GM23338 (cell line): ENCODE measurements at regions not wholly inside any gene's neighbourhood (a gene's known extent, or its start where the extent isn't known, plus 50 kb on each side); places are given as distances from the start of the nearest gene placed in this dataset.

Experiments
- ATAC-seq: fragments of 200-7000 bp; cut with Tn5 transposase; 3 replicates; pipeline ENCODE4 v1.9.1; 2020
- DNase-seq: peaks from one replicate; pipeline ENCODE4 v3.0.0-alpha.2; 2015; ENCODE audit warnings: low spot score
- H2AFZ ChIP-seq: fragments of 200-600 bp; sonication (generic); 2 replicates; pipeline ENCODE4 v1.8.0; 2016; ENCODE audit warnings: antibody characterized with exemption, mild to moderate bottlenecking, moderate library complexity
- H3F3A ChIP-seq: fragments of 200-600 bp; sonication (generic); replicated peaks from 2 replicates; pipeline ENCODE4 v1.8.0; 2017; ENCODE audit warnings: antibody characterized with exemption, mixed run types, low read depth
- H3K27ac ChIP-seq: fragments of 200-600 bp; sonication (generic); 2 replicates; pipeline ENCODE4 v1.6.1; 2016; ENCODE audit warnings: low read depth
- H3K27me3 ChIP-seq: fragments of 200-600 bp; sonication (generic); 2 replicates; pipeline ENCODE4 v1.8.0; 2016; ENCODE audit warnings: mild to moderate bottlenecking, mixed run types, moderate library complexity; ENCODE audit not compliant: insufficient read depth
- H3K36me3 ChIP-seq: fragments of 200-600 bp; sonication (generic); 2 replicates; pipeline ENCODE4 v1.8.0; 2016; ENCODE audit warnings: mild to moderate bottlenecking; ENCODE audit not compliant: insufficient read depth
- H3K4me1 ChIP-seq: fragments of 200-600 bp; sonication (generic); 2 replicates; pipeline ENCODE4 v1.8.0; 2016; ENCODE audit warnings: mild to moderate bottlenecking, moderate library complexity; ENCODE audit not compliant: insufficient read depth
- H3K4me2 ChIP-seq: fragments of 200-600 bp; sonication (generic); 2 replicates; pipeline ENCODE4 v1.7.1; 2017; ENCODE audit warnings: mixed run types
- H3K4me3 ChIP-seq: fragments of 200-600 bp; sonication (generic); 2 replicates; pipeline ENCODE4 v1.6.1; 2016; ENCODE audit warnings: mixed run types
- H3K79me2 ChIP-seq: fragments of 200-600 bp; sonication (generic); replicated peaks from 2 replicates; pipeline ENCODE4 v1.8.0; 2017; ENCODE audit warnings: mild to moderate bottlenecking; ENCODE audit not compliant: insufficient read depth
- H3K9me2 ChIP-seq: fragments of 200-600 bp; sonication (generic); 2 replicates; pipeline ENCODE4 v1.8.0; 2017; ENCODE audit not compliant: insufficient read depth
- H4K20me1 ChIP-seq: fragments of 200-600 bp; sonication (generic); replicated peaks from 2 replicates; pipeline ENCODE4 v1.8.0; 2017; ENCODE audit warnings: mild to moderate bottlenecking; ENCODE audit not compliant: insufficient read depth
- H3K27ac Mint-ChIP-seq: 2 replicates; pipeline ENCODE4 v1.8.0; 2020; ENCODE audit warnings: inconsistent platforms, mild to moderate bottlenecking, moderate library complexity, mixed read lengths
- H3K27me3 Mint-ChIP-seq: 3 replicates; pipeline ENCODE4 v1.8.0; 2022; ENCODE audit warnings: low read depth, mild to moderate bottlenecking, moderate library complexity, mixed read lengths, inconsistent platforms; ENCODE audit not compliant: insufficient read depth, poor library complexity
- H3K36me3 Mint-ChIP-seq: 3 replicates; pipeline ENCODE4 v1.8.0; 2021; ENCODE audit warnings: low read depth, mild to moderate bottlenecking, inconsistent platforms, moderate library complexity, mixed read lengths
- H3K4me1 Mint-ChIP-seq: 3 replicates; pipeline ENCODE4 v1.8.0; 2020; ENCODE audit warnings: mild to moderate bottlenecking, inconsistent platforms, mixed read lengths
- H3K4me3 Mint-ChIP-seq: 3 replicates; pipeline ENCODE4 v1.8.0; 2021; ENCODE audit warnings: moderate library complexity, mild to moderate bottlenecking, inconsistent platforms, mixed read lengths
- H3K9me3 Mint-ChIP-seq: 3 replicates; pipeline ENCODE4 v1.8.0; 2020; ENCODE audit warnings: moderate library complexity, mild to moderate bottlenecking, inconsistent platforms, mixed read lengths
- CREB1 ChIP-seq: fragments of 250-450 bp; sonication (Bioruptor Pico); IDR thresholded peaks from 2 replicates; pipeline ENCODE4 v1.5.0; 2020; ENCODE audit warnings: low read depth, mild to moderate bottlenecking, moderate library complexity
- EZH2phosphoT487 ChIP-seq: fragments of 200-600 bp; sonication (generic); IDR thresholded peaks from one replicate; pipeline ENCODE4 v1.8.1; 2018; ENCODE audit warnings: antibody characterized with exemption; ENCODE audit not compliant: unreplicated experiment
- NANOG ChIP-seq: IDR thresholded peaks from 2 replicates; pipeline ENCODE4 v1.6.1; 2016; ENCODE audit warnings: antibody characterized with exemption, borderline replicate concordance
- POLR2AphosphoS5 ChIP-seq: IDR thresholded peaks from 2 replicates; pipeline ENCODE4 v1.6.1; 2016; ENCODE audit warnings: antibody characterized with exemption, low read depth
- REST ChIP-seq: IDR thresholded peaks from one replicate; pipeline ENCODE4 v1.6.1; 2018; ENCODE audit warnings: antibody characterized with exemption; ENCODE audit not compliant: unreplicated experiment
- STAT1 ChIP-seq: IDR thresholded peaks from one replicate; pipeline ENCODE4 v1.6.1; 2016; ENCODE audit warnings: antibody characterized with exemption; ENCODE audit not compliant: unreplicated experiment
- ZNF114 ChIP-seq: fragments of 250-450 bp; sonication (Bioruptor Pico); IDR thresholded peaks from 2 replicates; pipeline ENCODE4 v1.5.0; 2020; ENCODE audit warnings: mild to moderate bottlenecking, moderate library complexity
- ZNF462 ChIP-seq: fragments of 250-450 bp; sonication (Bioruptor Pico); IDR thresholded peaks from 2 replicates; pipeline ENCODE4 v1.5.0; 2020; ENCODE audit warnings: mild to moderate bottlenecking, moderate library complexity
- TF ChIP-seq, protein P1 (sequence below), 2 experiments: fragments of 200-600 bp in 1 of 2; sonication (generic) in 1 of 2; conservative IDR thresholded peaks; 2 replicates each; pipeline versions ENCODE4 v1.5.1 to v1.6.1; 2016 to 2017; ENCODE audit warnings: antibody characterized with exemption in 2 of 2, low read depth in 2 of 2, mild to moderate bottlenecking in 2 of 2, moderate library complexity in 1 of 2

GRCh38 chr22:27073601-27074425 lies 416.4 kb downstream of the MIAT start:
- H3K4me2 ChIP-seq, result no peak overlapping the region
- no peak overlapping the region for H3K4me3 ChIP-seq
- no peaks in the 10 kb centered on the region for H3K36me3 Mint-ChIP-seq

More at GRCh38 chr22:27073601-27074425, 416.4 kb downstream of the MIAT start:
- H4K20me1 ChIP-seq, result peaks cover 4% of the 10 kb centered on the region
- DNase-seq (no peak), ATAC-seq (no peak)
- H3K79me2 ChIP-seq, result no peaks in the 10 kb centered on the region
- H2AFZ ChIP-seq, result no peak overlapping the region
- H3K4me3 Mint-ChIP-seq, result no peak overlapping the region
- H3F3A ChIP-seq, result no peaks in the 10 kb centered on the region
- no peaks in the 10 kb centered on the region for H3K4me1 ChIP-seq
- H3K9me3 Mint-ChIP-seq, result no peaks in the 10 kb centered on the region
- H3K27ac ChIP-seq, result no peak overlapping the region
- H3K4me1 Mint-ChIP-seq, result no peaks in the 10 kb centered on the region
- peaks cover 4% of the 10 kb centered on the region for H3K27me3 Mint-ChIP-seq
- no peaks in the 10 kb centered on the region for H3K27me3 ChIP-seq
- no peaks in the 10 kb centered on the region for H3K36me3 ChIP-seq
- H3K27ac Mint-ChIP-seq, result no peak overlapping the region
- no peaks in the 10 kb centered on the region for H3K9me2 ChIP-seq
- TF ChIP-seq, protein P1, sequence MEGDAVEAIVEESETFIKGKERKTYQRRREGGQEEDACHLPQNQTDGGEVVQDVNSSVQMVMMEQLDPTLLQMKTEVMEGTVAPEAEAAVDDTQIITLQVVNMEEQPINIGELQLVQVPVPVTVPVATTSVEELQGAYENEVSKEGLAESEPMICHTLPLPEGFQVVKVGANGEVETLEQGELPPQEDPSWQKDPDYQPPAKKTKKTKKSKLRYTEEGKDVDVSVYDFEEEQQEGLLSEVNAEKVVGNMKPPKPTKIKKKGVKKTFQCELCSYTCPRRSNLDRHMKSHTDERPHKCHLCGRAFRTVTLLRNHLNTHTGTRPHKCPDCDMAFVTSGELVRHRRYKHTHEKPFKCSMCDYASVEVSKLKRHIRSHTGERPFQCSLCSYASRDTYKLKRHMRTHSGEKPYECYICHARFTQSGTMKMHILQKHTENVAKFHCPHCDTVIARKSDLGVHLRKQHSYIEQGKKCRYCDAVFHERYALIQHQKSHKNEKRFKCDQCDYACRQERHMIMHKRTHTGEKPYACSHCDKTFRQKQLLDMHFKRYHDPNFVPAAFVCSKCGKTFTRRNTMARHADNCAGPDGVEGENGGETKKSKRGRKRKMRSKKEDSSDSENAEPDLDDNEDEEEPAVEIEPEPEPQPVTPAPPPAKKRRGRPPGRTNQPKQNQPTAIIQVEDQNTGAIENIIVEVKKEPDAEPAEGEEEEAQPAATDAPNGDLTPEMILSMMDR (conservative IDR thresholded peaks at IDR 0.05; ENCODE audit: low read depth in 2 of 2), result no peak
- TF ChIP-seq NANOG (no peak), CREB1 (CRISPR knock-in tag) (no peak), POLR2AphosphoS5 (no peak), REST (no peak), EZH2phosphoT487 (no peak), STAT1 (no peak), ZNF462 (CRISPR knock-in tag) (no peak), ZNF114 (CRISPR knock-in tag) (no peak)
